Uterus (tissue), 2 donors: ENCODE measurements at regions not wholly inside any gene's neighbourhood (a gene's known extent, or its start where the extent isn't known, plus 50 kb on each side); places are given as distances from the start of the nearest gene placed in this dataset.

Experiments
- POLR2A ChIP-seq, 2 donors: fragments of 450-650 bp; IDR thresholded peaks; one replicate each; pipeline ENCODE4 v1.6.1; 2016; ENCODE audit warnings: antibody characterized with exemption in 2 of 2, mild to moderate bottlenecking in 1 of 2, moderate library complexity in 1 of 2
- TF ChIP-seq, protein P1 (sequence below), 4 experiments: fragments of 200-600 bp in 2 of 4; fragments of 450-650 bp in 2 of 4; sonication (generic) in 2 of 4; IDR thresholded peaks; one replicate each; pipeline ENCODE4 v1.5.1; 2016 to 2019; ENCODE audit warnings: antibody characterized with exemption in 4 of 4, mild to moderate bottlenecking in 2 of 4, moderate library complexity in 1 of 4

GRCh38 chr12:126191949-126192348, 1126.7 kb downstream of the AACS start:
- TF ChIP-seq, protein P1, sequence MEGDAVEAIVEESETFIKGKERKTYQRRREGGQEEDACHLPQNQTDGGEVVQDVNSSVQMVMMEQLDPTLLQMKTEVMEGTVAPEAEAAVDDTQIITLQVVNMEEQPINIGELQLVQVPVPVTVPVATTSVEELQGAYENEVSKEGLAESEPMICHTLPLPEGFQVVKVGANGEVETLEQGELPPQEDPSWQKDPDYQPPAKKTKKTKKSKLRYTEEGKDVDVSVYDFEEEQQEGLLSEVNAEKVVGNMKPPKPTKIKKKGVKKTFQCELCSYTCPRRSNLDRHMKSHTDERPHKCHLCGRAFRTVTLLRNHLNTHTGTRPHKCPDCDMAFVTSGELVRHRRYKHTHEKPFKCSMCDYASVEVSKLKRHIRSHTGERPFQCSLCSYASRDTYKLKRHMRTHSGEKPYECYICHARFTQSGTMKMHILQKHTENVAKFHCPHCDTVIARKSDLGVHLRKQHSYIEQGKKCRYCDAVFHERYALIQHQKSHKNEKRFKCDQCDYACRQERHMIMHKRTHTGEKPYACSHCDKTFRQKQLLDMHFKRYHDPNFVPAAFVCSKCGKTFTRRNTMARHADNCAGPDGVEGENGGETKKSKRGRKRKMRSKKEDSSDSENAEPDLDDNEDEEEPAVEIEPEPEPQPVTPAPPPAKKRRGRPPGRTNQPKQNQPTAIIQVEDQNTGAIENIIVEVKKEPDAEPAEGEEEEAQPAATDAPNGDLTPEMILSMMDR (IDR thresholded peaks at IDR 0.05) = no peak
- no peak for TF ChIP-seq POLR2A (IDR thresholded peaks at IDR 0.05)
